D721Med (cell line): ENCODE measurements at regions not wholly inside any gene's neighbourhood (a gene's known extent, or its start where the extent isn't known, plus 50 kb on each side); places are given as distances from the start of the nearest gene placed in this dataset.

ENCODE experiments used
- DNase-seq: peaks from one replicate; pipeline ENCODE4 v3.0.0; 2011; ENCODE audit warnings: low spot score; ENCODE audit not compliant: insufficient read length
- FAIRE-seq: peaks from 2 replicates; lab custom pipeline; 2011; peaks lifted over from hg19 to GRCh38; lab: Jason Lieb, UNC
- TF ChIP-seq, protein P1 (sequence below): IDR thresholded peaks from 2 replicates; pipeline ENCODE4 v1.5.1; 2012; ENCODE audit warnings: mild to moderate bottlenecking, control low read depth; ENCODE audit not compliant: insufficient read depth; ENCODE audit errors: missing control alignments

DNA sequence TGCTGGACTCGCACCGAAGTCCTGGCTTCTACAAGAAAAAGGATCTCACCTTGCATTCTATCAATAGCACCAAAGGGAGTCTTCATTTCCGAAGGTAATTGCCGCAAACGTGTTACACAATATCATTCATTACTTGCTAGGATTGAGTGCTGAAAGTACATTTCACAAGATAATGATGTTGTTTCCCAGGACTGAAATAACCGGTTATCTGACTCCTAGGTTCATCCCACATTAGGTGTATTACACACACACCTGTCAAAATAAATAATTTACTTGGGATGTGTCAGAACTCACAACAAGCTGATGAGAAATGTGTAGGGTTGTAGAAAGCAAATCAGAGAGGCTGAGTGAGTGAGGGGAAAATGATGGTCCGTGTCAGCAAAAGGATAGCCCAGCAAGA, 219.4 kb upstream of the RHOBTB1 start:
- no peak for DNase-seq
- FAIRE-seq = no peak
- TF ChIP-seq, protein P1, sequence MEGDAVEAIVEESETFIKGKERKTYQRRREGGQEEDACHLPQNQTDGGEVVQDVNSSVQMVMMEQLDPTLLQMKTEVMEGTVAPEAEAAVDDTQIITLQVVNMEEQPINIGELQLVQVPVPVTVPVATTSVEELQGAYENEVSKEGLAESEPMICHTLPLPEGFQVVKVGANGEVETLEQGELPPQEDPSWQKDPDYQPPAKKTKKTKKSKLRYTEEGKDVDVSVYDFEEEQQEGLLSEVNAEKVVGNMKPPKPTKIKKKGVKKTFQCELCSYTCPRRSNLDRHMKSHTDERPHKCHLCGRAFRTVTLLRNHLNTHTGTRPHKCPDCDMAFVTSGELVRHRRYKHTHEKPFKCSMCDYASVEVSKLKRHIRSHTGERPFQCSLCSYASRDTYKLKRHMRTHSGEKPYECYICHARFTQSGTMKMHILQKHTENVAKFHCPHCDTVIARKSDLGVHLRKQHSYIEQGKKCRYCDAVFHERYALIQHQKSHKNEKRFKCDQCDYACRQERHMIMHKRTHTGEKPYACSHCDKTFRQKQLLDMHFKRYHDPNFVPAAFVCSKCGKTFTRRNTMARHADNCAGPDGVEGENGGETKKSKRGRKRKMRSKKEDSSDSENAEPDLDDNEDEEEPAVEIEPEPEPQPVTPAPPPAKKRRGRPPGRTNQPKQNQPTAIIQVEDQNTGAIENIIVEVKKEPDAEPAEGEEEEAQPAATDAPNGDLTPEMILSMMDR = no peak

DNA sequence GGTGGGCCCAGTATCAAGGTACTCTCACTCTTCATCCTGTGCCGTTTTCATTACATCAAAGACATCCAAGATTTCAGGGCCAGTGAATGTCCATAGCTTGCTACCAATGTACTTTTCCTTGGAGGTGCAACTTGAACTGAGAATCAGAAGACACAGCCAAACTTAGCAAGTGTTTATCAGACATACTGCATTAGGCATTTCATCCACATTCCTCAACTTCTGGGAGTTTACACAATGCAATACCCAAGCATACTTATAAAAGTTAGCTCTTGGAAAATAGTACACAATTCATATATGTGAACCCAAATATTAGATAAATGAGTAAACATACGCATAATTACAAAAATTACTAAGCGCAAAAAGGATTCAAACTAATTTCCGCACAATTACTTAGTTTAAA, 216.3 kb upstream of the RHOBTB1 start:
- FAIRE-seq = no peak
- no peak for DNase-seq
- TF ChIP-seq, protein P1 = no peak

DNA sequence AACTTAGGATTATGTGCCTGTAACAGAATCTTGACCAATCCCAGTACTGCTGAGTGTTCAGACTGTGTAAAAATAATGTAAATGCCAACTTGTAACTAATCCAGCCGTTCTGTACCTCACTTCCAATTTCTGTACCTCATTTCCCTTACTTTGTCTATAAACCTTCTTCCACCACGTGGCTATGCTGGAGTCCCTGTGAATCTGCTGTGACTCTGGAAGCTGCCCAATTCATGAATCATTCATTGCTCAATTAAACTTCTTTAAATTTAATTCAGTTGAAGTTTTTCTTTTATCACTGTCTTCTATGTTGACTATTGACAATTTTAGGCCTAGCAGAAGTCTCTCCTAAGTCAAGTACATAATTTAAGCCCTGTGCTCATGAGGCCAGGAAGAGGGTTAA, 215.3 kb upstream of the RHOBTB1 start:
- no peak for DNase-seq
- FAIRE-seq = no peak

DNA sequence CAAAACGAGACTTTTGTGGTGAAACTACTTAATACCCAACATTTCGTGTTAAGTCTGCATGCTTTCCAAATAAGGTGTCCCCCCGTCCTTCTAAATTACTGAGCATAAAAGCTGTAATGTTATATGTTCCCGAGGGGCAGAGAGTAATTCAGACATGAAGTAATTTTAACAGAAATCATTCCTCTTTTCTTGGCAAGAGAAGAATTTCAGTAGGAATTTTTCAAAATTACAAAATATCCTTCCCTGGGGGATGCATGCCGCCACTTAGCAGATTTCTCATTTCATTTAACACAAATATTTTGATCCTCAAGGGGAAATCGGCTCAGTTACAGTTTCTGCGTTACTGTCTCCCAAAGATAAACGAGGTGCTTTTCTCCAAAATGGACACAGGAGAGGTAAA, 213.2 kb upstream of the RHOBTB1 start:
- FAIRE-seq (no peak), DNase-seq (no peak)
- TF ChIP-seq, protein P1 = no peak

More for the DNA sequence above, 215.3 kb upstream of the RHOBTB1 start:
- TF ChIP-seq, protein P1 = no peak

DNA sequence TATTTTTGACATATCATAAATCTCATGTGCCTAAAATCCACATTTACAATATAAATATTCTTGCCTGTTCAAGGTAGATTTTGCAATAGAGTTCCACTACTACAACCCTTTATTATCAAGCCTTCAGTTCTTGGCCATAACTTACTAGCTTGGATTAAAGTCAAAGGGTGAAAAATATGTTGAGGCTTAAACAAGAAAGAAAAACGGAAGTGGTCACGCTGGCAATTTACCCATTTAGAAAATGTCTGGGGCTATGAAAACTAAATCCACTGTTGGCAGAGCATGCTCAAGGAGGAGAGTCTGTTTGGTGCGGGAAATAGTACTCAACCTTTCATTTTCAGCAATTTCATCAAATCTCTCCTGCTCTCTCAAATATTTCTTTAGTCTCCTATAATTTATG, 209.8 kb upstream of the RHOBTB1 start:
- FAIRE-seq = no peak
- DNase-seq = no peak
- TF ChIP-seq, protein P1 = no peak

DNA sequence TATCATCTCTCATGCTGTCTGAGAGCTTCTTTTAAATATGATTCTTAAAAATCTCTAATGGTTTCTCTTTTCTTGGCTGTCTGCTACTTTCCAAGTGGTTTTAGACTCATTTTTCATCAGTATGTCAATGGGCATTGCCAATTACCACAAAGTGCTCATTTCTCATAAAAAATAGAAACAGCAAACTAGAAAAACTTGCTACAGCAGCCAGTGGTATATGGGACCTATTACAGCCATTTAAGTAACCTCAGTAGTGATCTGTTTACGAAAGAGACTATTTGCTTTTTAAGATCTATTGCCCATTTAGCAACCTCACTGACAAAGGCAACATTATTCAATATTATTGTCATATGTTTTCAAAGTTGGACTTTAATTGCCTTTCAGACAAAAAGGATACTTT, 207.1 kb upstream of the RHOBTB1 start:
- FAIRE-seq = no peak
- DNase-seq = no peak
- TF ChIP-seq, protein P1 = no peak

DNA sequence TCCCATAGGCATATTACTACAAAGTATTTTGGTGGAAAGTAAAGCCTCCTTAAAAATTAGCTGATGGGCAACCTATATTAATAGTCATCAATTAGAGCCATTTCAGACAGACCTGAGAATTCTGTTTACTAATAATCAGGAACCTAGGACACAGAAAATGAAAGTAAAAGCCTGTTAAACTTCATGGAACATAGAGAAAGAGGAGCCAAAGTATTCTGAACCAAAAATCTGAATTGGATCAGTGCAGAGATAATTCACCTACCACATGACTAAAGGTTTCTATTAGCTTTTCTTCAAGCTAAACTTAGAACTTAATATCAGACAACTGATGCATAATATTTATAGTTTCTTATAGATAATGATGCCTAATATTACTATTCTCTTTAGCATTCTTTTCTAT, 204.5 kb upstream of the RHOBTB1 start:
- DNase-seq = no peak
- TF ChIP-seq, protein P1 = no peak
- no peak for FAIRE-seq
